H9 (cell line): ENCODE measurements at regions not wholly inside any gene's neighbourhood (a gene's known extent, or its start where the extent isn't known, plus 50 kb on each side); places are given as distances from the start of the nearest gene placed in this dataset.

Experiments
- DNase-seq: peaks from one replicate; pipeline ENCODE4 v3.0.0-alpha.2; 2017
- H2AFZ ChIP-seq: one replicate; pipeline ENCODE4 v1.6.1; 2013; ENCODE audit warnings: mild to moderate bottlenecking, low read length, control low read depth, moderate library complexity
- H2AK5ac ChIP-seq: 2 replicates; pipeline ENCODE4 v1.6.1; 2013; ENCODE audit warnings: low read length, control low read depth, mixed read lengths; ENCODE audit not compliant: insufficient read length
- H2BK120ac ChIP-seq: one replicate; pipeline ENCODE4 v1.6.1; 2013; ENCODE audit warnings: low read depth, mild to moderate bottlenecking, low read length, control low read depth, inconsistent platforms; ENCODE audit not compliant: poor library complexity, severe bottlenecking
- H2BK12ac ChIP-seq: 2 replicates; pipeline ENCODE4 v1.6.1; 2013; ENCODE audit warnings: low read length, control low read depth, mixed read lengths, low read depth; ENCODE audit not compliant: insufficient read length
- H2BK15ac ChIP-seq: 2 replicates; pipeline ENCODE4 v1.6.1; 2013; ENCODE audit warnings: low read depth, low read length, control low read depth
- H2BK20ac ChIP-seq: one replicate; pipeline ENCODE4 v1.6.1; 2013; ENCODE audit warnings: low read depth, mild to moderate bottlenecking, low read length, control low read depth, inconsistent platforms; ENCODE audit not compliant: poor library complexity, severe bottlenecking
- H2BK5ac ChIP-seq: 2 replicates; pipeline ENCODE4 v1.6.1; 2013; ENCODE audit warnings: low read length, control low read depth, mixed read lengths; ENCODE audit not compliant: insufficient read length
- H3K14ac ChIP-seq: 2 replicates; pipeline ENCODE4 v1.6.1; 2013; ENCODE audit warnings: low read length, control low read depth; ENCODE audit not compliant: insufficient read depth
- H3K18ac ChIP-seq: 2 replicates; pipeline ENCODE4 v1.6.1; 2013; ENCODE audit warnings: low read depth, mild to moderate bottlenecking, mixed read lengths, low read length, control low read depth; ENCODE audit not compliant: insufficient read length
- H3K23ac ChIP-seq: 2 replicates; pipeline ENCODE4 v1.6.1; 2013; ENCODE audit warnings: low read length, control low read depth, mixed read lengths, low read depth; ENCODE audit not compliant: insufficient read length
- H3K23me2 ChIP-seq: 2 replicates; pipeline ENCODE4 v1.6.1; 2013; ENCODE audit warnings: low read depth, mild to moderate bottlenecking, mixed read lengths, low read length, control low read depth; ENCODE audit not compliant: insufficient read length, poor library complexity, severe bottlenecking
- H3K27ac ChIP-seq: 2 replicates; pipeline ENCODE4 v1.5.1; 2013; ENCODE audit warnings: low read length, control low read depth, mixed read lengths, low read depth; ENCODE audit not compliant: insufficient read length
- H3K27me3 ChIP-seq: 2 replicates; pipeline ENCODE4 v1.6.1; 2013; ENCODE audit warnings: low read length, control low read depth, inconsistent platforms; ENCODE audit not compliant: insufficient read depth
- H3K4ac ChIP-seq: 2 replicates; pipeline ENCODE4 v1.6.1; 2013; ENCODE audit warnings: low read depth, mild to moderate bottlenecking, control low read depth, inconsistent platforms, low read length, moderate library complexity
- H3K4me1 ChIP-seq: 2 replicates; pipeline ENCODE4 v1.6.1; 2013; ENCODE audit warnings: low read length, control low read depth, inconsistent platforms; ENCODE audit not compliant: insufficient read depth
- H3K4me2 ChIP-seq: 2 replicates; pipeline ENCODE4 v1.6.1; 2013; ENCODE audit warnings: low read length, control low read depth, mixed read lengths; ENCODE audit not compliant: insufficient read length, insufficient read depth
- H3K56ac ChIP-seq: 2 replicates; pipeline ENCODE4 v1.6.1; 2013; ENCODE audit warnings: low read depth, mild to moderate bottlenecking, mixed read lengths, low read length, control low read depth; ENCODE audit not compliant: insufficient read length
- H3K79me1 ChIP-seq: 2 replicates; pipeline ENCODE4 v1.6.1; 2013; ENCODE audit warnings: low read depth, mild to moderate bottlenecking, moderate library complexity, low read length, control low read depth, inconsistent platforms; ENCODE audit not compliant: insufficient read depth, poor library complexity, severe bottlenecking
- H3K79me2 ChIP-seq: 2 replicates; pipeline ENCODE4 v1.6.1; 2013; ENCODE audit warnings: low read length, control low read depth, inconsistent platforms; ENCODE audit not compliant: insufficient read depth
- H3K9ac ChIP-seq: 2 replicates; pipeline ENCODE4 v1.6.1; 2013; ENCODE audit warnings: low read length, control low read depth, mixed read lengths; ENCODE audit not compliant: insufficient read length; ENCODE audit errors: extremely low read depth
- H3K9me3 ChIP-seq: one replicate; pipeline ENCODE4 v1.6.1; 2013; ENCODE audit warnings: low read depth, low read length, inconsistent platforms; ENCODE audit not compliant: control insufficient read depth
- H3T11ph ChIP-seq: one replicate; pipeline ENCODE4 v1.6.1; 2013; ENCODE audit warnings: mild to moderate bottlenecking, low read length, control low read depth, inconsistent platforms
- H4K20me1 ChIP-seq: one replicate; pipeline ENCODE4 v1.6.1; 2013; ENCODE audit not compliant: control insufficient read depth, insufficient read length, insufficient read depth
- H4K5ac ChIP-seq: 2 replicates; pipeline ENCODE4 v1.6.1; 2013; ENCODE audit warnings: low read depth, mild to moderate bottlenecking, mixed read lengths, low read length, control low read depth; ENCODE audit not compliant: insufficient read length
- H4K8ac ChIP-seq: replicated peaks from 2 replicates; pipeline ENCODE4 v1.6.1; 2013; ENCODE audit warnings: low read length, control low read depth, mixed read lengths, low read depth; ENCODE audit not compliant: insufficient read length
- H4K91ac ChIP-seq: 2 replicates; pipeline ENCODE4 v1.6.1; 2013; ENCODE audit warnings: low read depth, mild to moderate bottlenecking, moderate library complexity, mixed read lengths, low read length, control low read depth; ENCODE audit not compliant: insufficient read length
- H3K27ac Mint-ChIP-seq, 3 experiments: 2 replicates in 2 of 3; 3 replicates in 1 of 3; pipeline ENCODE4 v1.8.0; 2020 to 2021; ENCODE audit warnings: mixed read lengths in 3 of 3, mild to moderate bottlenecking in 1 of 3, moderate library complexity in 1 of 3
- H3K27me3 Mint-ChIP-seq: 2 replicates; pipeline ENCODE4 v1.8.0; 2021; ENCODE audit warnings: low read depth, mild to moderate bottlenecking, moderate library complexity, mixed read lengths
- H3K36me3 Mint-ChIP-seq, 3 experiments: 2 replicates in 2 of 3; 3 replicates in 1 of 3; pipeline ENCODE4 v1.8.0; 2020 to 2021; ENCODE audit warnings: low read depth in 3 of 3, mixed read lengths in 3 of 3; ENCODE audit not compliant: insufficient read depth in 1 of 3
- H3K4me1 Mint-ChIP-seq, 2 experiments: 2 replicates each; pipeline ENCODE4 v1.8.0; 2020; ENCODE audit warnings: mixed read lengths in 2 of 2
- H3K4me3 Mint-ChIP-seq, 2 experiments: 2 replicates in 1 of 2; 3 replicates in 1 of 2; pipeline ENCODE4 v1.8.0; 2020 to 2021; ENCODE audit warnings: mild to moderate bottlenecking in 2 of 2, mixed read lengths in 2 of 2, moderate library complexity in 1 of 2
- H3K9me3 Mint-ChIP-seq, 2 experiments: 2 replicates in 1 of 2; 3 replicates in 1 of 2; pipeline ENCODE4 v1.8.0; 2020; ENCODE audit warnings: mild to moderate bottlenecking in 2 of 2, mixed read lengths in 2 of 2, moderate library complexity in 1 of 2
- WGBS: extraction: QIAGEN DNeasy Blood & Tissue Kit; methylation state at CpG from one replicate; pipeline ENCODE4 v1.1.7; 2013; ENCODE audit warnings: missing lambda C conversion rate, low lambda C conversion rate, mixed read lengths; ENCODE audit not compliant: insufficient read length; ENCODE audit errors: extremely low coverage; 5-methylcytosine and 5-hydroxymethylcytosine counted together
- TF ChIP-seq, protein P1 (sequence below): fragments of 200-600 bp; sonication (generic); conservative IDR thresholded peaks from 3 replicates; pipeline ENCODE4 v1.8.0; 2021; ENCODE audit warnings: antibody characterized with exemption, mild to moderate bottlenecking

DNA sequence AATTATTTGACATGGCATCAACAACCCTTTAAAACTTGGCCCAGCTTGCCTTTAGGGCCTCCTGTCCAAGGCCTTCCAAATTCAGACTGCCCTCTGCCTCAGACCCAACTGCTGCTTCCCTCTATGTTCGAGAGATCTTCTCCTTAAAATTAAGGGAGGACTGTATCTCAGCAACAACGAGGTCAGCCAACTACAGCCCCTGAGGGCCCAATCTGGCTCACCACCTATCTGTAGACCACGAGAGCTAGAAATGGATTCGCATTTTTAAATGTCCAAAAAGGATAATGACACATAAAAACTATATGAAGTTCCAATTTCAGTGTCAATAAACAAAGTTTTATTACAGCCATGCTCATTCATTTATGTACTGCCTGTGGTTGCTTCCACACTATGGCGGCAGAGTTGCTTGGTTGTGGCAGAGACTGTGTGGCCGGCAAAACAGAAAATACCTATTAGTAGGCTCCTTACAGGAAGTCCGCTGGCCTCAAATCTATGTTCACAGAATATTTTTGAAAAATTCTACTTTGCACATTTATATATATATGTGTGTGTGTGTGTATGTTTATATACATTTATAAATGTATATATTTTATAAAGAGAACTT lies 1026.9 kb downstream of the BCL11B start:
- H4K8ac ChIP-seq: no peak overlapping the region
- no peak overlapping the region for H2BK20ac ChIP-seq
- TF ChIP-seq, protein P1, sequence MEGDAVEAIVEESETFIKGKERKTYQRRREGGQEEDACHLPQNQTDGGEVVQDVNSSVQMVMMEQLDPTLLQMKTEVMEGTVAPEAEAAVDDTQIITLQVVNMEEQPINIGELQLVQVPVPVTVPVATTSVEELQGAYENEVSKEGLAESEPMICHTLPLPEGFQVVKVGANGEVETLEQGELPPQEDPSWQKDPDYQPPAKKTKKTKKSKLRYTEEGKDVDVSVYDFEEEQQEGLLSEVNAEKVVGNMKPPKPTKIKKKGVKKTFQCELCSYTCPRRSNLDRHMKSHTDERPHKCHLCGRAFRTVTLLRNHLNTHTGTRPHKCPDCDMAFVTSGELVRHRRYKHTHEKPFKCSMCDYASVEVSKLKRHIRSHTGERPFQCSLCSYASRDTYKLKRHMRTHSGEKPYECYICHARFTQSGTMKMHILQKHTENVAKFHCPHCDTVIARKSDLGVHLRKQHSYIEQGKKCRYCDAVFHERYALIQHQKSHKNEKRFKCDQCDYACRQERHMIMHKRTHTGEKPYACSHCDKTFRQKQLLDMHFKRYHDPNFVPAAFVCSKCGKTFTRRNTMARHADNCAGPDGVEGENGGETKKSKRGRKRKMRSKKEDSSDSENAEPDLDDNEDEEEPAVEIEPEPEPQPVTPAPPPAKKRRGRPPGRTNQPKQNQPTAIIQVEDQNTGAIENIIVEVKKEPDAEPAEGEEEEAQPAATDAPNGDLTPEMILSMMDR: no peak
- no peak overlapping the region for H3K23ac ChIP-seq
- H3K9me3 Mint-ChIP-seq: no peaks in the 10 kb centered on the region
- no peaks in the 10 kb centered on the region for H3K79me1 ChIP-seq
- H2BK12ac ChIP-seq: no peak overlapping the region
- H4K91ac ChIP-seq: no peak overlapping the region
- no peak for DNase-seq
- no peak overlapping the region for H2BK5ac ChIP-seq
- H4K5ac ChIP-seq: no peak overlapping the region
- no peak overlapping the region for H3K4me2 ChIP-seq
- H2AFZ ChIP-seq: no peak overlapping the region
- H3K27ac Mint-ChIP-seq: no peak overlapping the region
- no peak overlapping the region for H3K4ac ChIP-seq
- H2BK120ac ChIP-seq: no peak overlapping the region
- no peak overlapping the region for H3K4me3 Mint-ChIP-seq
- no peaks in the 10 kb centered on the region for H3K4me1 ChIP-seq
- H3K14ac ChIP-seq: no peak overlapping the region
- H3K23me2 ChIP-seq: no peaks in the 10 kb centered on the region
- no peak overlapping the region for H3K27ac ChIP-seq
- no peak overlapping the region for H3K18ac ChIP-seq
- no peak overlapping the region for H3K56ac ChIP-seq
- no peaks in the 10 kb centered on the region for H3K27me3 ChIP-seq
- no CpG with 5 or more reads among the region's 7 CpGs for WGBS
- H3K4me1 Mint-ChIP-seq: peaks cover 6 to 8% of the 10 kb centered on the region in 2 experiments; a peak in 3 of 4 replicates
- no peaks in the 10 kb centered on the region for H3K27me3 Mint-ChIP-seq
- H4K20me1 ChIP-seq: no peaks in the 10 kb centered on the region
- H3T11ph ChIP-seq: no peak overlapping the region
- H3K9ac ChIP-seq: no peak overlapping the region
- H3K79me2 ChIP-seq: no peaks in the 10 kb centered on the region
- no peak overlapping the region for H2BK15ac ChIP-seq
- no peaks in the 10 kb centered on the region for H3K36me3 Mint-ChIP-seq
- H2AK5ac ChIP-seq: no peak overlapping the region
- H3K9me3 ChIP-seq: no peaks in the 10 kb centered on the region
